Right lobe of liver (tissue), 4 donors: ENCODE measurements at regions not wholly inside any gene's neighbourhood (a gene's known extent, or its start where the extent isn't known, plus 50 kb on each side); places are given as distances from the start of the nearest gene placed in this dataset.

Experiments
- CTCF ChIP-seq, 4 donors: fragments of 200-600 bp in 3 of 4; fragments of 450-650 bp in 1 of 4; IDR thresholded peaks; one replicate each; pipeline versions ENCODE4 v1.5.1 to v1.8.0; 2016 to 2022; ENCODE audit warnings: antibody characterized with exemption in 4 of 4, mild to moderate bottlenecking in 2 of 4
- POLR2A ChIP-seq: fragments of 450-650 bp; IDR thresholded peaks from one replicate; pipeline ENCODE4 v1.6.1; 2017; ENCODE audit warnings: antibody characterized with exemption, mild to moderate bottlenecking
- donor health status: DM: no; HTN: no; CAD: no.
- donor health status: DM: no; HTN: no; CAD: no.
- donor health status: DM: no; HTN: yes; CAD: no.

- TF ChIP-seq CTCF (IDR thresholded peaks at IDR 0.05): no peak
- TF ChIP-seq POLR2A: no peak
Observed at GRCh38 chr3:59213860-59214259, 164.0 kb upstream of the CFAP20DC start.
